ENCODE measurements at regions not wholly inside any gene's neighbourhood (a gene's known extent, or its start where the extent isn't known, plus 50 kb on each side); places are given as distances from the start of the nearest gene placed in this dataset.

DNA sequence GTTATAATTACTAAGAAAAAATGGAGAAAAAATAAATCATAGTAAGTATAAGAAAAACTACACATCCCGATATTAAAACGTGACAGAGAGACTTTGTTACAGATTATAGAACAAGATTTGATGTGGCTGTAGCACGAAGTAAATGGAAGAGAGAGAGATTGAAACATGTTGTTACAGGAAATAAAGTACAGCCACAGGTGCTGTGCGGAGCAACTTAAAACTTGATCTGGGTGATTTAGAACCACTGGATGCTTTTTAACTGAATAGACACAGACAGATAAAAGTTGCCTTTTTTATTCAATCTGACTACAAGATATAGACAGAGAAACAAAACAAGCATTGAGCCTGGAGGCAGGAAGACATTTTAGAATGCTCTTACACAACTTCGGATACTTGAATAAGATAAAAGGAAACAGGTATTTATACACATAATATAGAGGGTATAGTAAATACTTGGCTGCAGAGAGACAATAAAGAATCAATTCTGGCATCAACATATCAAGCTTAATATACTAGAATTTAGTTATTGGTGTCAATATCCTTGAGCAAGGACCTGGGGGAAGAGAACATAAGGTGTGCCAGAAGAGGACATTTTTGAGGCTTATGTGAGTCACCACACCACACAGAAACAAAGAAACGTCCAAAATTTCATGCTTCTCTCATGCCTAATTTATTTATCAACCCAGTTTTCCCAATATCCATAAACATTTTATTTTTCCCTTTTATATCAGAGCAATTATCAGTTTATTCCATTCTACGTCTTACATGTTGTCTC lies 548.5 kb downstream of the SLITRK1 start:
- DNase-seq (ENCODE audit: low read depth, low spot score), result no peak

DNA sequence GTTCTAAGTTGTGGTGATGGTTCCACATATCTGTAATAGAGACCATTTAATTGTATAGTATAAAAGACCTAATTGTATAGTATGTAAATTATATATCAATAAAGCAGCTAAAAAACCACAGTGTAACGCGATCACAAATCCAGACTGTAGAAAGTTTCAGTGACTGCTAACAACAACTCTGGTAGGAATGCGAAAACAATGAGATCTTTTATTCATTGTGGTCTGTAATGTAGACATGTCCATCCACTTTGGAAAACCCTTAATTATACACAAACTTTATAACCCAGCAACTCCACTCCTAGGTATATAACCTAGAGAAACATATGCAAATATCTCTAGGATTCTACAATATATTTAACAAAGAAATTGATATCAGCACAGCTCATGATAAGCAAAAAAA lies 549.5 kb downstream of the SLITRK1 start:
- no peak for DNase-seq (ENCODE audit: low read depth, low spot score)

DNA sequence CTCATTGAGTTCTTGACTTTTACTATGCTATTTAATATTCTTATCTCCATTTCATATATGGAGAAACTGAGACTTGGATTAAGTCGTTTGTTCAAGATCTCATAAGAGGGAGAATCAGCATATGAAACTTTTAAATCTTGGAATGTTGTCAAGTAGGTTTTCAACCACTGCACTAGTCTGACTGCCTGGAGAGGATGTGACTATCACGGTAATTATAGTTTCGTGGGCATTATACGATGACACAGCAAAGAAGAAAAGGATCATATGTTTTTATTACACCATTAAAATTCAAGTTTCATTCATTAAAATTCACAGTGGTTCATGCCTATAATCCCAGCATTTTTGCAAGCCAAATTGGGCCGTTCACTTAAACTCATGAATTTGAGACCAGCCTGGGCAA lies 555.2 kb downstream of the SLITRK1 start:
- DNase-seq (ENCODE audit: low read depth, low spot score), result no peak

DNA sequence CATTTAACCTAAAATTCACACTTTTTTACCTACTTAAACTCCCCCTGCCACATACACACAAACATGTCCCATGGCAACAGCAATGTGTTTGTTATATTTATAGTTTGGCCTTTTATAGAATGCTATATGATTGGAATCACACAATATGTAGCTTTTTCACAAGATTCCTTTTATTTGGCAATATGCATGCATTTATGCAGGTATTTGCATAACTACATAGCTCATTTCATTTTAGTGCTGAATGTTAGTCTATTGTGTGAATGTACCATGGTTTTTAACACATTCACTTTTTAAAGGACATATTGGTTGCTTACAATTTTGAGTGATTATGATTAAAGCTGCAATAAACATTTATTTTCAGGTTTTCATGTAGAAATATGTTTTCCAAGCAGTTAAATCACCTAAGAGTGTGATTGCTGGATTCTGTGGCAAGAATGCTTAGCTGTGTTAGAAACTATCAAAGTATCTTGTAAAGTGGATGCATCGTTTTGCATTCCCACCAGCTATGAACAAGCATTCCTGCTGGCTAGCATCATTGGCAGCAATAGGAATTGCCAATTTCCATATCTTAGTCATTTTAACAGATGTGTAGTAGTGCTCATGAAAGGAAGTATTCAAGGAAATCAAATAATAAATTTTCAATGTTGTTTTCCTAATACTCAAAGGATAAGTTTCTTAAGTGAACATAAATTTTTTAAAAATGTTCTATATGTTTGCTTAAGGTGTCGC lies 557.0 kb downstream of the SLITRK1 start:
- DNase-seq (ENCODE audit: low read depth, low spot score), result no peak

DNA sequence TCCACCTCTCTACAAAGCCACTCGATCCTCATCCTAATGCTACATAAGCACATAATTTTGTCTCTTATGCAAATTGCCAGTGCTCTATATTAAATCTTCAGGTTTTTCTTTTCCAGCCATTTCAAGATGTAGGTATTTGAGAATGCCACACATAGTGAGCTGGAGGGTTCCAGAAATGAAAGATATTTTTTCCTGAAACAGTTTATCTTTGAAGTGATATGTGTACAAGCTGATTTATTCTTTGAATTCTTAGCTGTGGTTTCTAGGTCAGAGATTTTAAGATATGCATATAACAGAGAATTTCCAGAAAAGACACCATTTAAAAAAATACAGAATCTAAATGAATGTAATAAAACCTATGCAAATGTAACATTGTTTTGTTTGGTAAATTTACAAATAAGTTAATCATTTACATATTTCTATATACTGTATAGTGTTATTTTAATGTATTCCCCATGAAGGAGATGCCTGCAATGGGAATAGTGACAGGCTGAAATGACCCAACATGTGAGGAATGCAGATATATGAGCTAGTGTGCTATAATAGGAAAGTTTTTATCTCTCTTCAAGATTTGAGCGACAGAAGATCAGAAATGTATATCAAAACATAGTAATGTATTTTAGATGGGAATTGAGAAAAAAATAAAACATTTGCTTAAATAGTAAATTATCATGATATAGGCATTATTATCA lies 570.2 kb downstream of the SLITRK1 start:
- no peak for DNase-seq (ENCODE audit: low read depth, low spot score)

DNA sequence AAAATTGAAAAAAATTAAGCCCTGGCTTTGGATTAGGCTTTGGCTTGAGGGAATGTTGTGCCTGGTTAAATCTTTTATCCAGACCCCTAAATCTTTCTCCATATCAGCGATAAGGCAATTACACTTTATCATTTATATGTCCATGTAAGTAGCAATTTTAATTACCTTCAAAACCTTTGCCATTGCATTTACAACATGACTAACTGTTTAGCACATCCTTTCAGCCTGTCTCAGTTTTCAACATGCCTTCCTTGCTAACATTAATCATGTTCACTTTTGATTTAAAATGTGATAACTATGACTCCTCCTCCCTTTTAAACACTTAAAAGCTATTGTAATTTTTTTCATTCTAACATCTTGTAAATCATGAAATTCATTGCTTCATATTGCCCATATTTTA lies 583.7 kb downstream of the SLITRK1 start:
- DNase-seq (ENCODE audit: low read depth, low spot score), result no peak

DNA sequence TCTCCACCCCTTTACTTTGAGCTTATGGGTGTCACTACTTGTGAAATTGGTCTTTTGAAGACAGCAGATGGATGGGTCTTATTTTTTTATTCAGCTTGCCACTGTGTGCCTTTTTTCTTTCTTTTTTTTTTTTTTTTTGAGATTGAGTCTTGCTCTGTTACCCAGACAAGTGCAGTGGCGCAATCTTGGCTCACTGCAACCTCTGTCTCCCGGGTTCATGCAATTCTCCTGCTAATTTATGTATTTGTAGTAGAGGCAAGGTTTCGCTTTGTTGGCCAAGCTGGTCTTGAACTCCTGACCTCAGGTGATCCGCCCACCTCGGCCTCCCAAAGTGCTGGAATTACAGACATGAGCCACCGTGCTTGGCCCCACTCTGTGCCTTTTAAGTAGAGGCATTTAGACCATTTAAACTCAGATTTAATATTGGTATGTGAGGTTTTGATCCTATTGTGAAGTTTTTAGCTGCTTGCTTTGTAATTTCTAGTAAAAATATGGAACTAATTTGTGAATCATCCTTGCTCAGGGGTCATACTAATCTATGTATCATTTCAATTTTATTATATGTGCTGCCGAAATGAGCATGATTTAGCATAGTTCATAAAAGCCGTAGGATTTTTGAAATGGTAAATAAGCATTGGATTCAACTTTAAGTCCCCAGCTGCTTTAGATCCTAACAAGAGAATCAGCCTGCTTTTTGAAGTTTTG lies 584.5 kb downstream of the SLITRK1 start:
- DNase-seq (ENCODE audit: low read depth, low spot score), result no peak

DNA sequence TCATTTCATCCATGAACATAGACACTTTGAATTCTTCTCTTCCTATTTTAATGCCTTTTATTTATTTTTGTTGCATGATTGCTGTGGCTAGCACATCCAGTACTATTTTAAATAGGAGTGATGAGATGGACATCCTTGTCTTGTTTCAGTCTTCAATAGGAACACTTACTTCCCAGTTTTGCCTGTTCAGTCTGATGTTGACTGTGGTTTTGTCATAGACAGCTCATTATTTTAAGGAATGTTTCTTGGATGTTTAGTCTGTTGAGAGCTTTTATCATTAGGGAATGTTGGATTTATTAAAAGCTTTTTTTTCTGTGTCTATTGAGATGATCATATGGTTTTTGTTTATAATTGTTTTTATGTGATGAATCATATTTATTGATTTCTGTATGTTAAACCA lies 586.6 kb downstream of the SLITRK1 start:
- DNase-seq (ENCODE audit: low read depth, low spot score), result no peak

DNA sequence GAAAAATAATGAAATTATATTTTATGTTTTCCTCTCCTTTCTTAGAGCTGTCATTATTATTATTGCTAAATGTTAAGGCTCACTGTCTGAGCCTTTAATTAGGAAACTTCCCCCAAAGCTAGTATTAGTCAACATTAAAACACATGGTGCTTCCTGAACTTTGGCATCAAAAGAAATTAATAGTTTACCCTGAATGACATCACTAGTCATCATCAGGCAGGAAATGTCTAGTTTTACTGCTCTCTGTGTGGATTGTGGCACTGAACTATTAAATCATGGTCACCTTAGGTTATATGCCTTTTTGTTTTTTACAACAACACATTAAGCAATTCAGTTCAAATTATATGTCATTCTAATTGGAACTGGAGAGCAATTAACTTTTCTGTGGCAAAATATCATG lies 595.5 kb downstream of the SLITRK1 start:
- no peak for DNase-seq (ENCODE audit: low read depth, low spot score)

DNA sequence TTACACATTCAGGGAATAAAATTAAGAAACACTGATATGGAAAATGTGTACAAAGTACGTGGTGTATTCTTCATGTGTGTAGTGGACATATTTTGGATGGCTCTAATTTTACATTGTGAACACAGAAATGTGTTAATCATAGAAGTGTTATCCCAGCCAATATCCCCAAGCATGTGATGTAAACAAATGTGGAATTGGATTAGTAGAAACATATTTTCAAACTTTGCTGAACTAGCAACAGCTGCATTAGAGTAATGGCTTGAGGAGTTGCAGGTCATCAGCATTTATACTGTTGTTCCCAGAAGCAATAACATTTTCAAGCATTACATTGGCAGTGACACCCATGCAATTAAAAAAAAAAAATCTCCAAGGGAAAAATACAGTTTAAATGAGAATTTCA lies 600.6 kb downstream of the SLITRK1 start:
- no peak for DNase-seq (ENCODE audit: low read depth, low spot score)

DNA sequence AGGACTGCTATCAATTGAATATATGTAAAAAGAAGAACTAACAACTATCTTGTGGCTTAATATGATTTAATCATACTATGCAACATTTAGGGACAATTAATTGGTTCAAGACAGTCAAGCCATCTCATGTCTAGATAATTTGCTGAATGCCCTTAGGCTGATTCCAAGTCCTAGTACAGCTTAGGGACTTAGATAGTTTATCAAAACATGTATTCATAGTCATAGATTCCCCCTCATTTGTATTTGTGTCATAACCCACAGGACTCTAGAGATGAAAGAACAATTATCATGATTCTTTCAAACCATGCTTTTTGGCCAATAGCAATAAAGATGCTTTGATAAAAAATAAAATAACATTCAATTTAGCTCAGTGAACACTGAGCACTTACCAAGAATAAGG lies 607.6 kb downstream of the SLITRK1 start:
- no peak for DNase-seq (ENCODE audit: low read depth, low spot score)

DNA sequence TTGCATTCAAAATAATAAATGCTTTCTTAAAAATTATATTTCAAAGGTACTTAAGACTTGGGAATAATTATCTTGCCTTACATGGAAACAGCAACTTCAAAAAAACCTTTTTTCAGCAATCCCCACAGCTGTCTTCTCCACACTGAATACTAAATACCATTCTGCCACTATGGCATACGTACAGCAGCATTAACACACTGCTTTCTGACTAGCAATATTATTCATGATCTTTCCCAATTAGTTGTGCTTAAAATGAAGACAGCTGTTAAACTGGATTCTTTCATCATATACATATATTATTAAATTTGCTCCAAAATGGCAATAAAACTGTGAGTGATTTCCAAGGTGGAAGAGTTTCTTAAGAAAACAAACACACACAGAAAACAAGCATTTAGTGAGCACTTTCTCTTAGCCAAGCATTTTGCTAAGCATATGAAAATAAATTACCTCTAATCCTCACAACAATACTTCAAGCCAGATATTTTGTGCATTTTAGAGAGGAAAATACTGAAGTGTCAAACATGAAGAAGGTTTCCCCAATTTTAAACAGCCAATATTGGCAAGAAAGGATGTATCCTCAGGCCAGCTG lies 609.5 kb downstream of the SLITRK1 start:
- no peak for DNase-seq (ENCODE audit: low read depth, low spot score)

DNA sequence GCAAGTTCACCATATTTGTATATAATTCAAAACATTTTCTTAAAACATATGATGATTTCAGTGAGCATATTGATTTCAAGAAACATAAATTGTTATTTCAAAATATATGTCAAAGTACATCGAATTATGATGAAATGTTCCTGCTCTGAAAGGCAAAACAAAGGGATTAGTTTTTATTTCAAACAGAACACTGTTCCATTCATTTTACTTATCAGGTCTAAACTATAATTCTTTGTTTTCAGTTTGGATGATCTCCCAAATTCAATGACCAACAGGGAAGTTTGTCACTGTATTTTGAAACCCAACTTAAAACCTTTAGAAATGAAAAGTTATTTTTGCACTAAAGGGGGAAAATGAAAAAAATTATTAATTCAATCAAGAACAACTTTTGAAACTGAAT lies 610.2 kb downstream of the SLITRK1 start:
- no peak for DNase-seq (ENCODE audit: low read depth, low spot score)

DNA sequence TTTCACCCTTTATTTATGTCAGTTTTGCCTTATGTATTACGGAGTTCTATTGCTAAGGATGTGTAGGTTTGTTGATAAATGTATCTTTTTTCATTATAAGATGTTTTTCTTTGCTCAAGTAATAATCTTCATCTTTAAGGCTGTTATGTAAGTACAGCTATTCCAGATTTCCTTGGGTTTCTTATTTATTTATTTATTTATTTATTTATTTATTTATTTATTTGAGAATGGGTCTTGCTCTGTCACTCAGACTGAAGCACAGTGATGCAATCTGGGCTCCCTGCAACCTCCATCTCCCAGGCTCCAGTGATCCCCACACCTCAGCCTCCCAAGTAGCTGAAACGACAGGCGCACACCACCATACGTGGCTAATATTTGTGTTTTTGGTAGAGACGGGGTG lies 617.0 kb downstream of the SLITRK1 start:
- DNase-seq (ENCODE audit: low read depth, low spot score), result no peak

DNA sequence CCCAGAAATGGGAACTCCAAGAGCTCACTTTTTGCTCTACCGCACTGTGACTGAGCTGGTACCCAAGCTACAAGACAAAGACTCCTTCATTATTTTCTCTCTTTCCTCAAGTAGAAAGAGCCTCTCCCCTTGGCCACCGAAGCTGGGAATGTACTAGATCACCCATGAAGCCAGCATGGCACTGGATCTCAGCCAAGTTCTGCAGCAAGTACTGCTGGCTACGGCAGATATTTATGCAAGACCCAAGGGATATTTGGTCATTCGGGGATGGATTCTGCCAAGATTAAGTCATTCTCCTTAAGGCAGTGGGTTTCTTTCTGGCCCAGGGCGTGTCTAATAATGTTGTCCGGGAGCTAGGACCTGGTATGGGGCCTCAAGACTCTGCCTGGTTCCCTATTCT lies 633.5 kb downstream of the SLITRK1 start:
- DNase-seq (ENCODE audit: low read depth, low spot score), result no peak

DNA sequence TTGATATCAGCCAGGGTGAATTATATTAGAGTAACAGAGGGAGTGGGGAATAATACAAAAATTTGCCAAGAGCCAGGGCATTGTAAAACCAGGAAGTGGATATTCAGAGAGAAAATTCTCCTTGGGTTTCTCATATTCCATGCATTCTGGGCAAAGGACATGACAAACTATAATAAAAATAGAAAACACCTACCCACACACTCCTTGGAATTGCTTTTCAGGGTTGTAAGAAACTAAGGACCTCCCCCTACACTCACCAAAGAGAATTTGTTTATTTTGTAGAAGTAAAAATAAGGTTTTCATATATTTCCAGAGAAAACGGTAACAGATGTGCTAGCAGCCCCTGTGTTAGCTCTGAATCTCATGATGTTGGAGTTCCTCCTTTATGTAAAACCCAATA lies 649.6 kb downstream of the SLITRK1 start:
- no peak for DNase-seq (ENCODE audit: low read depth, low spot score)

DNA sequence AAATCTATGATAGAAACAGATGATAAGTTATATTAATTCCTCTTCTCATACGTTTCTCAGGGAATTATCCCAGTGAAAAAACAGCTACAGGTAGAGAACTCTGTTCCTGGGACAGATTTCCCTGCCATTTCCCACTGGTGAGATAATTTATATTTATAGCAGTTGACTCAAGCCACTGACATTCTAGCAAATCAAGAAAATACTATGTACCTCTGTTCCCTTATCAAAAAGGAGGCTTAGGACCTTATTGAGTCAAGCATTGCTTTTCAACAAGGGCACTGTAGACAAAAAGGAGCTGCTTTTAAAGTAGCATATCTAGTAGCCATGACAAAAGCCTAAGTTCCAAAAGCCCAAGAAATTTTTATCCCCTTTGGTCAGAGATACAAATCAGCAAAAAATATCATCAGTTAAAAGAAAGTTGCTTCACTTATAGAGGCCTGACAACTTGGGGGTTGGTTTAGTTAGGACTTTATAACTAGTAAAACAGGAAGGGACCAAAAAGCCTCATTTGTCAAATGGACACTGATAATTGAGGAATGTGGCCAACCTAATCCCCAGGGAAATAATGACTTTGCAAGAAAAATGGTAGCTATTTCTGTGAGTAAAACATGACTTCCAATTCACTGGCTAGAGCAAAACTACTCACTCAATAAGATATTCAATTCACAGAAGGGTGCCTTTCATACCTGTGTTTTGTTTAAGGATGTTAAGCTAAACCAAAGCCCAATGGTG lies 652.5 kb downstream of the SLITRK1 start:
- no peak for DNase-seq (ENCODE audit: low read depth, low spot score)

DNA sequence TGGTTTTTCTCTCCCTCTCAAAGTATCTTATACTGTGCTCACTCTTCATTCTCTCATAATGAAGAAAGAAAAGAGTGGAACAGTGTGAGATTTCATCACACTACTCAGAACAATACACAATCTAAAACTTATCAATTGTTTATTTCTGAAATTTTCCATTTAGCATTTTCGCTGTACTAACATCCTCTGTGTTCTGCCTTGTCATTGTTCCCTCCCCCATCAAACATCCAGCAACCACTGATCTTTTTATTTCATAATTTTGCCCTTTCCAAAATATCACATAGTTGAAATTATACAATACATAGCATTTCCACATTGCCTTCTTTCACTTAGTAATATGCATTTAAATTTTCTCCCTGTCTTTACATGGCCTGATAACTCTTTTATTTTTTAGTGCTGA lies 658.7 kb downstream of the SLITRK1 start:
- no peak for DNase-seq (ENCODE audit: low read depth, low spot score)

DNA sequence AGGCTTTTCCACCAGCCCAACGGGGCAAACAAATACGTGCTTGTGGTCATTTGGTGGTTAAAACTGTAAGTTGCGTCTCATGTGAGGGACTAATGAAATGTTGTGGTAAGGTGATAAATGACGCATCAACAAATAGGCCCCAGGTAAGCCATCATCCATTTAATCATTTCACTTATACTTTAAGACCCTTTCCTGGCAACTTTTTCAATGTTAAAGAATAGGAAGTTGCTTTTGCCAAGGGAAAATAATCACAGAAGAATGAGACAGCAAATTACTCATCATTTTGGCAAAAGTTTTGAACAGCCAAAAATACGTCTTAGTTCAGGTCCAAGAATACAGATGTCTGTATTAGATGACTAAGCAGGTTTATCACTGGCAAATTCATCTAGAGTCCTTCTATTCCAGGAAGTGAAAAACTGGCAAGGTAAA lies 660.4 kb downstream of the SLITRK1 start:
- no peak for DNase-seq (ENCODE audit: low read depth, low spot score)

DNA sequence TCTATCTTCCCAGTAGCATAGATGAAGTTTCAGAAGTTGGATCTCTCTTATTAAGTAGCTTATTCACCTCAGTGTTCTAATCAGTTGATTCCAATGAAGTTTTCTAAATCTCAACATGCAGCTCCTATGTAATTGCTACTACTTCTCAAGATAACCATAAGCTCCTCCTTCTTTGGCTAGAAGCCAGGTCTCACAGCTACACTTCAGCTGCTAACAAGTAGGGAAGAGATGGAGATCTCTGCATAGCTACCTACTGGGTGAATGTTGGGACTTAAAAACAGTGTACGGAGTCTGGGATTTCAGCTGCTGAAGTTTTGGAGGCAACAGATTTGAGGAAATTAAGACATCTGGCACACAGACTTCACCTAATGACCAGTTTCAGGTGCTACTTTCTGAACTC lies 661.0 kb downstream of the SLITRK1 start:
- no peak for DNase-seq (ENCODE audit: low read depth, low spot score)

DNA sequence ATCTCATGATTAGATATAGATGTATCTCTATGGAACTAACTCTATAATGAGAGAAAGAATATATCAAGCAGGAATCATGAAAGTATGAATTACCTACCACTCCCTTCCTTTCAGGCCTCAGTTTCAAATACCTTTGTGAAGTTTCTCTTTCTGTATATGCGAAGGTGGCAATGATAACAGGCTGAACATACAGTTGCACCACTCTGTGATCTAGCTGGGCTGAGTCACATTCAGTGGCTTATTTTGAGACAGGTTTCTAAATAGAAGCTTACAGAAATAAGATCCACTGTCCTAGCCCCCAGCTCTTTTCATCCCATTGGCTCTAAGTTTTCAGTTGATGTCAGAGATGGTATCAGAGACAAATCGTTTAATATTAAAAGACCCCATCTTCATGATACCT lies 662.0 kb downstream of the SLITRK1 start:
- no peak for DNase-seq (ENCODE audit: low read depth, low spot score)
